ENCODE measurements at regions not wholly inside any gene's neighbourhood (a gene's known extent, or its start where the extent isn't known, plus 50 kb on each side); places are given as distances from the start of the nearest gene placed in this dataset.

- no peak for FAIRE-seq
- no peak for TF ChIP-seq POLR2A (IDR thresholded peaks at IDR 0.05; ENCODE audit: control extremely low read depth in 1 of 2, low read depth in 2 of 2, low read length in 2 of 2)
- no peak for TF ChIP-seq MAFK (IDR thresholded peaks at IDR 0.05; ENCODE audit: low read depth, low read length)
- TF ChIP-seq KDM5A (IDR thresholded peaks at IDR 0.05; ENCODE audit: low read length): no peak
- no peak for TF ChIP-seq JUND (IDR thresholded peaks at IDR 0.05; ENCODE audit: low read length)
- TF ChIP-seq CTBP2 (IDR thresholded peaks at IDR 0.05; ENCODE audit: borderline replicate concordance, insufficient read depth, insufficient read length, low read length): no peak
- no peak for TF ChIP-seq TEAD4 (IDR thresholded peaks at IDR 0.05; ENCODE audit: low read depth, low read length)
- no peak for TF ChIP-seq E2F6 (IDR thresholded peaks at IDR 0.05)
- no peak for TF ChIP-seq EP300 (IDR thresholded peaks at IDR 0.05; ENCODE audit: borderline replicate concordance in 1 of 2, low read depth in 2 of 2, low read length in 2 of 2)
- no peak for TF ChIP-seq ATF2 (IDR thresholded peaks at IDR 0.05; ENCODE audit: low read length)
- no peak for TF ChIP-seq EZH2 (IDR thresholded peaks at IDR 0.05; ENCODE audit: low read depth, low read length, severe bottlenecking)
- TF ChIP-seq BACH1 (IDR thresholded peaks at IDR 0.05; ENCODE audit: low read length): no peak
- TF ChIP-seq HDAC6 (IDR thresholded peaks at IDR 0.05; ENCODE audit: low read depth, low read length): no peak
Observed at GRCh38 chr5:38709678-38710306, 136.0 kb upstream of the OSMR start.

More at GRCh38 chr5:38709678-38710306, 136.0 kb upstream of the OSMR start:
- Histone ChIP-seq H2BK120ac (replicated peaks; ENCODE audit: low read depth, low read length) (no peak overlapping the region), H2BK5ac (ENCODE audit: low read depth, low read length) (no peak overlapping the region), H3K14ac (ENCODE audit: insufficient read length) (no peak overlapping the region), H3K4me2 (ENCODE audit: insufficient read depth in 1 of 2, low read depth in 2 of 2, low read length in 2 of 2) (no peak overlapping the region), H3K23ac (ENCODE audit: insufficient read length) (no peak overlapping the region), H2BK15ac (ENCODE audit: low read length) (no peak overlapping the region), H3K4ac (replicated peaks; ENCODE audit: insufficient read length, low read depth, low read length) (no peak overlapping the region), H3K79me2 (ENCODE audit: control insufficient read depth in 1 of 2, insufficient read depth in 2 of 2, low read length in 2 of 2) (no peaks in the 10 kb centered on the region), H3K9me3 (ENCODE audit: insufficient read depth in 2 of 2, low read depth in 1 of 2, low read length in 1 of 2) (no peaks in the 10 kb centered on the region), H3K23me2 (ENCODE audit: low read depth, low read length) (no peaks in the 10 kb centered on the region), H3K9ac (replicated peaks in 1 of 4; ENCODE audit: extremely low read depth in 1 of 4, low read depth in 3 of 4, low read length in 3 of 4) (no peak overlapping the region), H2AK5ac (ENCODE audit: low read depth, low read length) (no peak overlapping the region), H3K27me3 (replicated peaks in 1 of 4; ENCODE audit: control insufficient read depth in 3 of 4, extremely low read depth in 1 of 4, insufficient read depth in 3 of 4, low read length in 3 of 4) (no peaks in the 10 kb centered on the region), H3K56ac (replicated peaks; ENCODE audit: insufficient read length, low read depth, low read length) (no peak overlapping the region), H3K27ac (ENCODE audit: low read depth, low read length) (no peak overlapping the region), H2BK12ac (ENCODE audit: low read depth, low read length) (no peak overlapping the region), H4K20me1 (replicated peaks in 1 of 2; ENCODE audit: control insufficient read depth in 1 of 2, insufficient read depth in 2 of 2, low read length in 2 of 2) (no peaks in the 10 kb centered on the region), H3K4me1 (replicated peaks in 1 of 4; ENCODE audit: control insufficient read depth in 3 of 4, insufficient read depth in 4 of 4, low read length in 3 of 4) (no peaks in the 10 kb centered on the region), H3K18ac (ENCODE audit: extremely low read depth, low read length) (no peak overlapping the region), H2AFZ (ENCODE audit: low read length) (no peak overlapping the region), H4K91ac (replicated peaks; ENCODE audit: insufficient read length, low read length) (no peak overlapping the region), H4K5ac (ENCODE audit: insufficient read length, low read depth, low read length) (no peak overlapping the region), H3K36me3 (ENCODE audit: control insufficient read depth in 2 of 4, insufficient read depth in 4 of 4, low read length in 3 of 4) (no peaks in the 10 kb centered on the region), H3K79me1 (ENCODE audit: low read depth, low read length) (no peaks in the 10 kb centered on the region), H2BK20ac (ENCODE audit: low read length) (no peak overlapping the region), H4K8ac (ENCODE audit: extremely low read depth, insufficient read depth, low read length) (no peak overlapping the region), H3K4me3 (ENCODE audit: extremely low read depth in 1 of 4, insufficient read depth in 2 of 4, low read depth in 3 of 4, low read length in 4 of 4) (no peak overlapping the region)
- CTCF ChIA-PET (ENCODE audit: partially characterized antibody): interaction anchor here (1.5 kb wide), 1 partner anchor 10 kb away, joined by 3 read pairs; no protein-coding TSS in a partner anchor
- DNase-seq (ENCODE audit: low read depth in 1 of 2, low spot score in 2 of 2): no peak
- POLR2A ChIA-PET (ENCODE audit: partially characterized antibody): interaction anchor here (0.6 kb wide), 1 partner anchor 316 kb away, joined by 3 read pairs; no protein-coding TSS in a partner anchor
- WGBS, 2 experiments (ENCODE audit: extremely low coverage in 1 of 2, insufficient coverage in 1 of 2, insufficient read length in 1 of 2, insufficient replicate concordance in 2 of 2, low coverage in 1 of 2, low lambda C conversion rate in 2 of 2, missing lambda C conversion rate in 1 of 2): 91% methylated on average over 2 of the region's 2 CpGs; no CpG with 5 or more reads in 1 of the 2 experiments

Data from H1 (cell line).